K562 (cell line): ENCODE measurements at regions not wholly inside any gene's neighbourhood (a gene's known extent, or its start where the extent isn't known, plus 50 kb on each side); places are given as distances from the start of the nearest gene placed in this dataset.
"Not testable (repeated sequence)": the region's sequence is repeated elsewhere in the genome, so short reads cannot be mapped to it uniquely, and the experiment has no call there.

Experiments used
- ATAC-seq: fragments of 200-7000 bp; cut with Tn5 transposase; 3 replicates; pipeline ENCODE4 v1.9.1; 2020; ENCODE audit warnings: moderate library complexity
- BruUV-seq: library from RNA; stranded (reverse); fragments of 400-500 nt; replicated peaks from 2 replicates; lab custom pipeline; 2021; lab: Mats Ljungman, UMichigan
- CTCF ChIA-PET: fragments of 300-600 bp; formaldehyde crosslinking; extraction: SDS; loops from one replicate; lab custom pipeline; 2021; ENCODE audit warnings: low intra/inter-chr PET ratio; lab: Yijun Ruan, JAX
- POLR2A ChIA-PET: fragments of 300-600, 350-650 bp; sonication (Branson Sonifier 250); formaldehyde crosslinking; extraction: SDS; loops from one replicate; lab custom pipeline; 2021; ENCODE audit warnings: antibody characterized with exemption, inconsistent platforms; lab: Yijun Ruan, JAX
- DNase-seq, 4 experiments: peaks; one replicate each; pipeline versions ENCODE4 v3.0.0 to v3.0.0-alpha.2; 2011 to 2018; ENCODE audit warnings: low spot score in 3 of 4, mixed read lengths in 3 of 4; ENCODE audit errors: extremely low read depth in 1 of 4
- FAIRE-seq: peaks from 2 replicates; lab custom pipeline; 2011; peaks lifted over from hg19 to GRCh38; lab: Jason Lieb, UNC
- H2AFZ ChIP-seq: 2 replicates; pipeline ENCODE4 v1.6.0; 2011; ENCODE audit warnings: low read depth, low read length, control low read depth, inconsistent platforms
- H3K27ac ChIP-seq: fragments of 200-600 bp; 3 replicates; pipeline ENCODE4 v1.8.0; 2011; ENCODE audit warnings: low read depth, mild to moderate bottlenecking, control low read depth, inconsistent platforms, low read length, moderate library complexity, mixed read lengths; ENCODE audit errors: extremely low read depth
- H3K27me3 ChIP-seq, 2 experiments: fragments of 300-600 bp in 1 of 2; 2 replicates in 1 of 2; 3 replicates in 1 of 2; pipeline versions ENCODE4 v1.6.0 to v1.8.0; 2011; ENCODE audit warnings: inconsistent platforms in 2 of 2, low read length in 2 of 2, mild to moderate bottlenecking in 1 of 2, mixed read lengths in 1 of 2, moderate library complexity in 1 of 2; ENCODE audit not compliant: control insufficient read depth in 2 of 2, insufficient read depth in 2 of 2
- H3K36me3 ChIP-seq: fragments of 300-600 bp; 3 replicates; pipeline ENCODE4 v1.8.0; 2011; ENCODE audit warnings: mild to moderate bottlenecking, low read length, inconsistent platforms; ENCODE audit not compliant: control insufficient read depth, insufficient read depth
- H3K4me1 ChIP-seq, 2 experiments: fragments of 200-600 bp in 1 of 2; replicated peaks in 1 of 2; 2 replicates in 1 of 2; 3 replicates in 1 of 2; pipeline versions ENCODE4 v1.5.1 to v1.8.0; 2011; ENCODE audit warnings: inconsistent platforms in 2 of 2, low read length in 2 of 2, mild to moderate bottlenecking in 1 of 2, mixed read lengths in 1 of 2, moderate library complexity in 1 of 2; ENCODE audit not compliant: control insufficient read depth in 2 of 2, insufficient read depth in 2 of 2
- H3K4me2 ChIP-seq: 2 replicates; pipeline ENCODE4 v1.6.1; 2011; ENCODE audit warnings: low read length, control low read depth, inconsistent platforms, mixed read lengths; ENCODE audit not compliant: insufficient read depth
- H3K4me3 ChIP-seq: fragments of 200-600 bp; sonication (generic), shearing (Covaris generic); 2 replicates; pipeline ENCODE4 v1.5.1; 2016; ENCODE audit warnings: control low read depth, inconsistent platforms
- H3K79me2 ChIP-seq: fragments of 200-600 bp; 3 replicates; pipeline ENCODE4 v1.8.0; 2011; ENCODE audit warnings: low read length, inconsistent platforms; ENCODE audit not compliant: control insufficient read depth, insufficient read depth
- H3K9ac ChIP-seq, 2 experiments: 2 replicates each; pipeline versions ENCODE4 v1.6.0 to v1.6.1; 2011; ENCODE audit warnings: low read depth in 2 of 2, low read length in 2 of 2, control low read depth in 1 of 2, inconsistent platforms in 1 of 2, mild to moderate bottlenecking in 1 of 2, mixed read lengths in 1 of 2; ENCODE audit not compliant: insufficient read depth in 1 of 2
- H3K9me1 ChIP-seq: one replicate; pipeline ENCODE4 v1.6.0; 2011; ENCODE audit warnings: inconsistent platforms, mild to moderate bottlenecking, low read length, moderate library complexity; ENCODE audit not compliant: control insufficient read depth, insufficient read depth
- H3K9me3 ChIP-seq: replicated peaks from 2 replicates; pipeline ENCODE4 v1.5.1; 2011; ENCODE audit warnings: low read depth, low read length, inconsistent platforms; ENCODE audit not compliant: control insufficient read depth, insufficient read depth
- H4K20me1 ChIP-seq: replicated peaks from 2 replicates; pipeline ENCODE4 v1.6.1; 2011; ENCODE audit warnings: low read length, inconsistent platforms, mixed read lengths; ENCODE audit not compliant: control insufficient read depth, insufficient read depth
- E2F3 ChIP-seq: fragments of 250-450 bp; sonication (Bioruptor Pico); IDR thresholded peaks from 2 replicates; pipeline ENCODE4 v1.4.0; 2020; ENCODE audit warnings: mild to moderate bottlenecking
- ZC3H4 ChIP-seq: sonication (generic); formaldehyde crosslinking; IDR thresholded peaks from 2 replicates; pipeline ENCODE4 v1.9.0; 2021; ENCODE audit warnings: missing genetic modification reagents, borderline replicate concordance
- WGBS: fragments of 100-300 bp; shearing (Covaris generic); methylation state at CpG from one replicate; pipeline ENCODE4 v1.1.6; 2016; ENCODE audit warnings: low coverage, mixed read lengths; ENCODE audit not compliant: insufficient coverage; ENCODE audit errors: missing lambda C conversion rate; 5-methylcytosine and 5-hydroxymethylcytosine counted together
- in situ Hi-C: fragments of 300-500 bp; cut with MboI; formaldehyde crosslinking; loops from 4 replicates; pipeline ENCODE4 v1.15.0; 2018; ENCODE audit warnings: inconsistent platforms, mixed read lengths
- intact Hi-C: fragments of 100-400 bp; cut with micrococcal nuclease; formaldehyde crosslinking; loops from 2 replicates; pipeline ENCODE4 v1.14.2; 2022

DNA sequence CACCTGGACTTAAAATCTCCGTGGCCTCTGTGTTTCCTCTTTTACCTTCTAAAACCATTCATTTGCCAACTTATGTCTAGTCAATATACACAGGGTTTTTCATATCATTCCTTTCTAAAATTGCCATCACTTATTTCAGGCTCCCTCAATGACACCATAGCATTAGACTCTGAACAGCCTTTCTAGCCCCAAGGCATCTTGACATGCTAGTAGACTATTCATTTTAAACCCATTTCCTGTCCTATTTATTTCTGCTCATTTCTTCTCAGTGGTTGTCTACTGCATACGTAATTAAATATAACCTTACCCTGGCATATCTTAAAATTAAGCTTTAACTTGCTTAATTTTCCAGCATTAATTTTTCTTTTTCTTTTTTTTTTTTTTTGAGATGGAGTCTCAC is 83.2 kb downstream of the PHAX start (continued):
- TF ChIP-seq E2F3 (CRISPR knock-in tag) (no peak), ZC3H4 (CRISPR knock-in tag) (no peak)

DNA sequence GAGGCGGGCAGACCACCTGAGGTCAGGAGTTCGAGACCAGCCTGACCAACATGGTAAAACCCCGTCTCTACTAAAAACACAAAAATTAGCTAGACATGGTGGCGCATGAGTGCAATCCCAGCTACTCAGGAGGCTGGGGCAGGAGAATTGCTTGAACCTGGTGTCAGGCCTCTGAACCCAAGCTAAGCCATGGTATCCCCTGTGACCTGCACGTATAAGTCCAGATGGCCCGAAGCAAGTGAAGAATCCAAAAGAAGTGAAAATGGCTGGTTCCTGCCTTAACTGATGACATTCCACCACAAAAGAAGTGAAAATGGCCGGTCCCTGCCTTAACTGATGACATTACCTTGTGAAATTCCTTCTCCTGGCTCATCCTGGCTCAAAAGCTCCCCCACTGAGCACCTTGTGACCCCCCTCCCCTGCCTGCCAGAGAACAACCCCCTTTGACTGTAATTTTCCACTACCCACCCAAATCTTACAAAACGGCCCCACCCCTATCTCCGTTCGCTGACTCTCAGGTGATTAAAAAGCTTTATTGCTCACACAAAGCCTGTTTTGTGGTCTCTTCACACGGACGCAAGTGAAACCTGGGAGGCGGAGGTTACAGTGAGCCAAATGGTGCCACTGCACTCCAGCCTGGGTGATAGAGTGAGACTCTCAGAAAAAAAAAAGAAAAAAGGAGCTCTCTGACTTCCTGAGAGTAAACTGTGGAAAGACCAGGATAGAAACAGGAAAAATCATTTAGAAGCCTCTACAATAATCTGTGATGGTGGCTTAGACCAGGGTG is 84.1 kb downstream of the PHAX start:
- H3K36me3 ChIP-seq, H3K9ac ChIP-seq, H3K4me2 ChIP-seq, intact Hi-C loops, DNase-seq, in situ Hi-C loops, BruUV-seq, H2AFZ ChIP-seq, H4K20me1 ChIP-seq, H3K9me3 ChIP-seq, ATAC-seq, FAIRE-seq, H3K9me1 ChIP-seq, H3K4me3 ChIP-seq, H3K27ac ChIP-seq, H3K79me2 ChIP-seq, H3K27me3 ChIP-seq: not testable (repeated sequence)
- peaks cover 13 to 21% of the 10 kb centered on the region in 2 experiments; a peak in 4 of 5 replicates for H3K4me1 ChIP-seq
- CTCF ChIA-PET, result interaction anchor here (0.7 kb wide), 1 partner anchor 31 kb away, joined by 4 read pairs; no protein-coding TSS in a partner anchor
- WGBS, result 58% methylated on average over 12 of the region's 13 CpGs
- POLR2A ChIA-PET, result interaction anchor here (1.4 kb wide), 1 partner anchor 113 kb away, joined by 3 read pairs; no protein-coding TSS in a partner anchor
